SK-N-SH (cell line): ENCODE measurements at regions not wholly inside any gene's neighbourhood (a gene's known extent, or its start where the extent isn't known, plus 50 kb on each side); places are given as distances from the start of the nearest gene placed in this dataset.

Source experiments
- CHD2 ChIP-seq: fragments of 150-350 bp; IDR thresholded peaks from 2 replicates; pipeline ENCODE4 v1.6.1; 2018; ENCODE audit warnings: low read length; ENCODE audit not compliant: partially characterized antibody
- CTCF ChIP-seq: fragments of 200-600 bp; sonication (generic); IDR thresholded peaks from 2 replicates; pipeline ENCODE4 v1.6.1; 2017; ENCODE audit warnings: antibody characterized with exemption, mild to moderate bottlenecking, moderate library complexity
- TAF1 ChIP-seq: IDR thresholded peaks from 2 replicates; pipeline ENCODE4 v1.6.1; 2012; ENCODE audit warnings: low read depth, mild to moderate bottlenecking, low read length, moderate library complexity, borderline replicate concordance

GRCh38 chr10:65416094-65416493, 1509.7 kb upstream of the LRRTM3 start:
- TF ChIP-seq CTCF (no peak), TAF1 (no peak), CHD2 (no peak)
